LNCaP clone FGC (cell line): ENCODE measurements at regions not wholly inside any gene's neighbourhood (a gene's known extent, or its start where the extent isn't known, plus 50 kb on each side); places are given as distances from the start of the nearest gene placed in this dataset.
A peak's percentile ranks its signal among the peaks of the same experiment; 100 is the strongest.

Source experiments
- DNase-seq: peaks from one replicate; pipeline ENCODE4 v3.0.0-alpha.2; 2011; ENCODE audit warnings: low read depth
- H3K4me3 ChIP-seq: 2 replicates; pipeline ENCODE4 v1.5.1; 2011; ENCODE audit warnings: mild to moderate bottlenecking, low read depth, low read length, control low read depth
- CTCF ChIP-seq: IDR thresholded peaks from 2 replicates; pipeline ENCODE4 v1.5.1; 2012; ENCODE audit warnings: mild to moderate bottlenecking; ENCODE audit not compliant: control insufficient read depth, insufficient read depth; ENCODE audit errors: extremely low read depth

DNA sequence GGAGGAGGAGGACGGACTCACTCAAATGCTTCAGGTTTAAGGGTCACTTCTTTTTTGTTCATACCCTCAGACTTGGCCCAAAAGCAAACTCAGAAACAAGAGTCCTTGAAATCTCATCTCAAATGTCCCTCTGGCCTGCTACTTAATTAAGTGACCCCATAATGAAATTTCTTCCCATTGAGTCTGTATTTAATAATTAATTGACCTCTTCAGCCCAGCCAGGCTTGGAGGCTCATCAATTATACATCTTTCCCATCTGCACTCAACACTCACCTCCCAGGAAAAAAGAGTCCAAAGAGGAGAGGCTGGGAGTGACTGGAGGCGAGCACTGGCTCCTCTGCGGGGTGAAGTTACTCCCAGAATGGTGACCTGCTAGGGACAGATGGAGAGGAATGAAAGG, 90.5 kb upstream of the EYA2 start:
- TF ChIP-seq CTCF = no peak
- no peak overlapping the region for H3K4me3 ChIP-seq
- no peak for DNase-seq

DNA sequence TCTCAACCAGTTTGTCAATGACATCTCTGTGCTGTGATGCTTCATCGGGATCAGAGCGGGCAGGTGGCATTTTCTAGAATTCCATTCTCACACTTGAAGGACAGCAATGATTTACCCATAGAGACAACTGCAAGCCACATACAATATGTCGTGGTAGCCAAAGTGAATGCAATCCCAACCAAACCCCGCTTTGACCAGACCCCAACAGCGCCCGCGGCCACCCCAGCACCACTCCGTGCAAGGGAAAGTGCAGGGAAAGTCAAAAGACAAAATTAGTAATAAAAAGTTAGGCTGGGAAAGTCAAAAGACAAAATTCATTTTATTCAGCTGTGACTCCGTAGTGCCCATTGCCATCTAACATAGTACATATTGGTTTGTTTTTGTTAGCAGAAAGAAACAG, 88.8 kb upstream of the EYA2 start:
- TF ChIP-seq CTCF = no peak
- H3K4me3 ChIP-seq = no peak overlapping the region
- DNase-seq = no peak

GRCh38 chr20:46807998-46808397, 86.6 kb upstream of the EYA2 start:
- TF ChIP-seq CTCF = no peak
- DNase-seq = no peak
- H3K4me3 ChIP-seq = no peak overlapping the region

- DNase-seq = peak; percentile 82
- no peak for TF ChIP-seq CTCF
- H3K4me3 ChIP-seq = no peak overlapping the region
These were observed 86.1 kb upstream of the EYA2 start for GRCh38 chr20:46808565-46808964.

DNA sequence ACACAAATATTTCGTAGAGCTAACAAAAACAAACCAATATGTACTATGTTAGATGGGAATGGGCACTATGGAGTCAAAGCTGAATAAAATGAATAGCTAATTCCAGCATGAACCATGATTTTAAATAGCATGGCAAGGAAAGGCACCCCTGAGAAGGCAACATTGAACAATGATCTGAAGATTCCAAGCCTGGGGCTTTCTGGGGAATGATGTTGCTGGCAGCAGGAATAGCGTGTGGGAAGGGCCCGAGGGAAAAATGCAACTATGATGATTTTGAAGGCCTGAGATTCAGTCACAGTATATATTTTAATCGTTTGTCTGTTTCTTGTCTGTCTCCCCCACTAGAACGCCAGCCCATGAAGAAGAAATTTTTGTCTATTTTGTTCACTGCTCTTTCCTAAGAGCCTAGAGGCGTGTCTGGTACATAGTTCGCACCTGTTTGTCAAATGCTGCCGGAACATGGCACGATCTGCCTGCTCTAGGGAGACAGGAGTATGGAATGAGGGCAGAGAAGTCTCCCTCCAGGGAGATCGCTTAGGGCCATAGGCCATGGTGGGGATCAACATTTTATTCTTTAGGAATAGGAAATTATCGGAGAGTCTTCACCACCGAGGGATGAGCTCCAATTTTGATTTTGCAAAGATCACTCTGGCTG, 84.8 kb upstream of the EYA2 start:
- no peak overlapping the region for H3K4me3 ChIP-seq
- no peak for TF ChIP-seq CTCF
- no peak for DNase-seq

GRCh38 chr20:46810448-46811223, 84.0 kb upstream of the EYA2 start:
- no peak overlapping the region for H3K4me3 ChIP-seq
- no peak for TF ChIP-seq CTCF
- DNase-seq = no peak
